Choroid plexus epithelial cell (primary cell): ENCODE measurements at regions not wholly inside any gene's neighbourhood (a gene's known extent, or its start where the extent isn't known, plus 50 kb on each side); places are given as distances from the start of the nearest gene placed in this dataset.

Experiments
- DNase-seq: peaks from one replicate; pipeline ENCODE4 v3.0.0-alpha.2; 2010; ENCODE audit warnings: low read depth
- H3K4me3 ChIP-seq: 2 replicates; pipeline ENCODE4 v1.5.1; 2011; ENCODE audit warnings: low read depth, mild to moderate bottlenecking, control low read depth, low read length, moderate library complexity
- TF ChIP-seq, protein P1 (sequence below): conservative IDR thresholded peaks from 2 replicates; pipeline ENCODE4 v1.5.1; 2011; ENCODE audit warnings: low read depth, mild to moderate bottlenecking, control low read depth, inconsistent platforms, low read length, moderate library complexity

DNA sequence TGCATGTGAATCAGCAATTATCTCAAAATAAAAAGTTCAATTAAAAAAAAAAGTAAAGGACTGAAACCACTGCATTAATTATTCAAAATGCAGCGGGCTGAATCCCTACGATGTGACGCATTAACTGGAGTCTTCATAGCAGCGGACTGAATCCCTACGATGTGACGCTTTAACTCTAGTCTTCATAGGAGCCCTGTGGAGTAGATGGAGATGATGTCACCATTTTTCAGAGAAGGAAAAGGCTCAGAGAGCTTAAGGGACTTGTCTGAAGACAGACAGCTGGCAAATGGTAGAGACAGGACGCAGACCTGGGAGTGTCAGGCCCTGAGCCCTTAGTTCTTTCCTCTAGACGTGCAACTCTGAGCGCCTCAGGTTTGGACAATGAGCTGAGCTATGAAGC, 168.0 kb upstream of the MYL2 start:
- TF ChIP-seq, protein P1, sequence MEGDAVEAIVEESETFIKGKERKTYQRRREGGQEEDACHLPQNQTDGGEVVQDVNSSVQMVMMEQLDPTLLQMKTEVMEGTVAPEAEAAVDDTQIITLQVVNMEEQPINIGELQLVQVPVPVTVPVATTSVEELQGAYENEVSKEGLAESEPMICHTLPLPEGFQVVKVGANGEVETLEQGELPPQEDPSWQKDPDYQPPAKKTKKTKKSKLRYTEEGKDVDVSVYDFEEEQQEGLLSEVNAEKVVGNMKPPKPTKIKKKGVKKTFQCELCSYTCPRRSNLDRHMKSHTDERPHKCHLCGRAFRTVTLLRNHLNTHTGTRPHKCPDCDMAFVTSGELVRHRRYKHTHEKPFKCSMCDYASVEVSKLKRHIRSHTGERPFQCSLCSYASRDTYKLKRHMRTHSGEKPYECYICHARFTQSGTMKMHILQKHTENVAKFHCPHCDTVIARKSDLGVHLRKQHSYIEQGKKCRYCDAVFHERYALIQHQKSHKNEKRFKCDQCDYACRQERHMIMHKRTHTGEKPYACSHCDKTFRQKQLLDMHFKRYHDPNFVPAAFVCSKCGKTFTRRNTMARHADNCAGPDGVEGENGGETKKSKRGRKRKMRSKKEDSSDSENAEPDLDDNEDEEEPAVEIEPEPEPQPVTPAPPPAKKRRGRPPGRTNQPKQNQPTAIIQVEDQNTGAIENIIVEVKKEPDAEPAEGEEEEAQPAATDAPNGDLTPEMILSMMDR: no peak
- H3K4me3 ChIP-seq: no peak overlapping the region
- DNase-seq: no peak

DNA sequence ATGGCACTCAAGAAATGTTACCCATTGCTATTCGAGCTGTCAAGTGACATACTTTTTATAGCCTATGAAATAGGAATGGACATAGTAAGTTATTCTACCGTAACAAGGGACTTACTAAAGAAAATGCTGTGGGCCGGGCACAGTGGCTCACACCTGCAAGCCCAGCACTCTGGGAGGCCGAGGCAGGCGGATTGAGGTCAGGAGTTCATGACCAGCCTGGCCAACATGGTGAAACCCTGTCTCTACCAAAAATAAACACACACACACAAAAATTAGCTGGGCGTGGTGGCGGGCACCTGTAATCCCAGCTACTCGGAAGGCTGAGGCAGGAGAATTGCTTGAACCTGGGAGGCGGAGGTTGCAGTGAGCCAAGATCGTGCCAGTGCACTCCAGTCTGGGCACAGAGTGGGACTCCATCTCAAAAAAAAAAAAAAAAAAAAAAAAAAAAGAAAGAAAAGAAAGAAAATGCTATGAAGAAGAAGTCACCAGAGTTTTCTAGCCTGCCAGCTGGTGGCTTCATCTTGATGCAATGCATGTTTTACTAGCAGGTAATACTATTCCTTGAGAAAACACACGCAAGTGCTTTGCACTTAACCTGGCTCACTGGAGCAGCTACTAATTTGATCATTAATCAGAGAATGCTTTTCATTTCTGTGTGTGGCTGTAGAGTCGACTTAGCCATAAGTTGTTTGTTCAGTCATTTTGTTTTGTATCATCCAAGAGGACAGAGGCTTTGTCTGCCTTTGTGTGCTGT, 166.7 kb upstream of the MYL2 start:
- no peak for DNase-seq
- H3K4me3 ChIP-seq: no peak overlapping the region
- TF ChIP-seq, protein P1: no peak

DNA sequence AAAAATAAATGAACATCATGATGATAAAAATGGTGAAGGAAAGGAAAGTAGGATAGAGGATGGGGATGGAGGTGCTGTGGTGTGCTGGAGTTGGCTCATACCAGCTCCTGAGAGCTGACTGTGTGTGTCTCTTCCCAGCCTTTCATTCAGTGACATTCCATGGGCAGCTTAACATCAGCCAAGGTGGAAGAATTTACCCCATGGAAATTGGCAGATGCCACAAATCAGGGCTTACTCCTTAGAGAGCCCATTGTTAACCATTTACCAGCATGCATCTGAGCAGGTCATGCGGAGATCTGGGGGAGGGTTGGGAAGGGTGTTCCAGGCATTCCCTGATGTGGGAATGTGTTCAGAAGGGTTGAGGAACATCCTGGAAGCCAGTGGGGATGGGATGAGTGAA, 164.7 kb upstream of the MYL2 start:
- H3K4me3 ChIP-seq: no peak overlapping the region
- TF ChIP-seq, protein P1: no peak
- DNase-seq: no peak

DNA sequence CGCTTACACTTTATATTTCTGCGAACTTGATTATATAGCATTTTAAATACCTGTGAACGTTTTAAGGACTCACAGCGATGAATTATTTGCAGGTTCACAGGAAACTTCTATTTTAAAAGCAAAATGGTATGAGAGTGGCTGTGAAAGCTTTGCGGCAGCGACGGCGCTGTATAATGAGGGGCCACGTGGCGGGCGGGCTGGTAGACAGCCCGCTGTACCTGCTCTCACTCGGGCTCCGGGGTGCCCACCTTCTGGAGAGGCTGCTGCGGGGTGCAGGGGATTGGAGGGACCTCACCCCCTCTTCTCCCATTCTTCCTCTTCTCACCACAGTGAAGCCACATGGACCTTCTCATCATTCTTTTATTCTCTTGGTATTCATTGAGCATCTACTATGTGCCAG, 164.2 kb upstream of the MYL2 start:
- no peak for DNase-seq
- no peak overlapping the region for H3K4me3 ChIP-seq
- TF ChIP-seq, protein P1: no peak

DNA sequence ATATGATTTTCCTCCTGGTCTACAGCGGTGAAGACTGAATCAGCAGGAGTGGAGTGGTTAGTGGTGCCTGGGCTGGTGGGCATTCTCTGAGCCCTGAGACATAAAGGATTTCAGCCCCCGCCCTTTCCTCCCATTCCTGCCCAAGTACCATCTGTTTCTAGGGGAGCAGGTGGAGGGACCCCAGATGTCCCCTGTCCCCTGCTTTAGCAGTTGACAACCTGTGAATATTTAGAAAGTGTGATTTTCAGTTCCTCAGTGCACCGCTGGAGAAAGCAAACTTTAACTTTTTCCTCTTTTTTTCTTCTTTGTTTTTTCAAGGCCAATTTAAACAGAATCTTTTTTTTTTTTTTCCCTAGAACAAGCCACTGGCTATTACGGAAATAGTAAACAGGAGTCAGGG, 163.8 kb upstream of the MYL2 start:
- TF ChIP-seq, protein P1: no peak
- no peak for DNase-seq
- H3K4me3 ChIP-seq: no peak overlapping the region

DNA sequence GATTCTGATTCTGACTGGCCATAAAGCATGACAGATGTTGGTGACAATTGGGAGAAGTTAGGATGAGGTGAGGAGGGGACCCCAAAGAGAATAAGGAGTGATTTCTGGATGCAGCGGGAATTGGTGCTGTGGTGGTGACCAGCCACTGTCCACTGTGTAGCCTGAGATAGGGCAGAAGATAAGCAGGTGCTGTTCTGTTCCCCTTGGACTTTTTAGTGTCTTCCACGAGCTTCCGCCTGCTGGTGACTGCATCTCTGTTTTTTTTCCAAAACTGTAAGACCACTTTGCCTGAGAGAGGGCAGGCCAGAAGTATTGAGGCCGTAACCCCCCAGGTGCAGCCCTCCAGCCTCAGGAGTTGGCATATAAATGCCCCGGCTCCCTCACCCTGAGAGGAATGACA, 161.2 kb upstream of the MYL2 start:
- TF ChIP-seq, protein P1: no peak
- DNase-seq: no peak
- H3K4me3 ChIP-seq: no peak overlapping the region

DNA sequence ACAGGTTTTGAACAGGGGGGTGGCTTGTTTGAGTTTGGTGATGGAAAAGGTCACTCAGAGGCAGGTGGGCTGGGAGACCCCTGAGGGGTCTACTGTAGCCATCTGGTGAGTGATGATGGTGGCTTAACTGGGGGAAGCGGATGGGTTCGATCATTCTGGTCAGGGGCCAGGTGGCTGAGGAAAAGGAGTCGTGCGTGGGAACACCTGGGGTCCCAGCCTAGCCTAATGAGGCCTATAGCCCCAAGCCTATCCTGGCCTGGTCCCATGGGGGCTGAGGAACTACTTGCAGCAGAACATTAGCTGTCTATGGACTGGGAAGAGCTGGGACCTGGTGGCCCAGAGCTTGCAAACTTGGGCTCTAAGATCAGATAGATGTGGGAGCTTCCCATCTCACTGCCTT, 158.4 kb upstream of the MYL2 start:
- no peak for DNase-seq
- TF ChIP-seq, protein P1: no peak
- H3K4me3 ChIP-seq: no peak overlapping the region
